Naive thymus-derived CD4-positive, alpha-beta T cell (primary cell): ENCODE measurements at regions not wholly inside any gene's neighbourhood (a gene's known extent, or its start where the extent isn't known, plus 50 kb on each side); places are given as distances from the start of the nearest gene placed in this dataset.

Source experiments
- ATAC-seq: fragments of 150-1000 bp; cut with Tn5 transposase; 2 replicates; pipeline ENCODE4 v1.10.0; 2021; ENCODE audit warnings: mild to moderate bottlenecking, moderate library complexity
- CTCF ChIA-PET: fragments of 350-600 bp; sonication (Branson Sonifier 250); formaldehyde crosslinking; loops from one replicate; lab custom pipeline; 2021; ENCODE audit warnings: antibody characterized with exemption; lab: Charles Lee
- POLR2A ChIA-PET: fragments of 350-600 bp; sonication (Branson Sonifier 250); formaldehyde crosslinking; loops from one replicate; lab custom pipeline; 2021; ENCODE audit warnings: antibody characterized with exemption, inconsistent platforms; lab: Charles Lee
- DNase-seq, 9 donors: peaks; one replicate each; pipeline versions ENCODE4 v3.0.0 to v3.0.0-alpha.2; 2020 to 2022; ENCODE audit warnings: mixed read lengths in 1 of 9
- H3K27ac ChIP-seq: one replicate; pipeline ENCODE4 v1.7.0; 2013; ENCODE audit warnings: mild to moderate bottlenecking, low read depth, low read length, moderate library complexity
- H3K27me3 ChIP-seq, 2 donors: one replicate each; pipeline ENCODE4 v1.7.0; 2013; ENCODE audit warnings: low read length in 2 of 2, mild to moderate bottlenecking in 2 of 2, moderate library complexity in 2 of 2; ENCODE audit not compliant: control insufficient read depth in 2 of 2, insufficient read depth in 2 of 2
- H3K36me3 ChIP-seq, 3 experiments: 1 replicate in 2 of 3; 2 replicates in 1 of 3; pipeline ENCODE4 v1.7.0; 2013; ENCODE audit warnings: low read length in 3 of 3, mild to moderate bottlenecking in 3 of 3, moderate library complexity in 1 of 3; ENCODE audit not compliant: insufficient read depth in 3 of 3, control insufficient read depth in 2 of 3
- H3K4me1 ChIP-seq, 2 donors: one replicate each; pipeline ENCODE4 v1.7.0; 2013; ENCODE audit warnings: low read length in 2 of 2, mild to moderate bottlenecking in 2 of 2, moderate library complexity in 1 of 2; ENCODE audit not compliant: control insufficient read depth in 2 of 2, insufficient read depth in 2 of 2
- H3K4me3 ChIP-seq: 2 replicates; pipeline ENCODE4 v1.7.0; 2013; ENCODE audit warnings: mild to moderate bottlenecking, low read length
- H3K9me3 ChIP-seq, 3 experiments: 1 replicate in 2 of 3; 2 replicates in 1 of 3; pipeline ENCODE4 v1.7.0; 2013; ENCODE audit warnings: low read length in 3 of 3; ENCODE audit not compliant: control insufficient read depth in 2 of 3
- H3K27ac Mint-ChIP-seq, 9 donors: one replicate each; pipeline ENCODE4 v1.8.0; 2020 to 2022; ENCODE audit warnings: mixed read lengths in 9 of 9, mild to moderate bottlenecking in 8 of 9, moderate library complexity in 5 of 9, inconsistent platforms in 2 of 9
- H3K27me3 Mint-ChIP-seq, 5 donors: one replicate each; pipeline ENCODE4 v1.8.0; 2021 to 2022; ENCODE audit warnings: mixed read lengths in 5 of 5, mild to moderate bottlenecking in 1 of 5
- H3K36me3 Mint-ChIP-seq, 5 donors: one replicate each; pipeline ENCODE4 v1.8.0; 2020 to 2022; ENCODE audit warnings: mixed read lengths in 5 of 5, mild to moderate bottlenecking in 3 of 5, inconsistent platforms in 1 of 5
- H3K4me1 Mint-ChIP-seq, 7 donors: one replicate each; pipeline ENCODE4 v1.8.0; 2020 to 2022; ENCODE audit warnings: mixed read lengths in 7 of 7, mild to moderate bottlenecking in 3 of 7, inconsistent platforms in 1 of 7
- H3K4me3 Mint-ChIP-seq, 10 donors: one replicate each; pipeline ENCODE4 v1.8.0; 2020 to 2022; ENCODE audit warnings: mild to moderate bottlenecking in 10 of 10, mixed read lengths in 10 of 10, moderate library complexity in 6 of 10, inconsistent platforms in 2 of 10
- H3K9me3 Mint-ChIP-seq, 11 donors: one replicate each; pipeline ENCODE4 v1.8.0; 2020 to 2022; ENCODE audit warnings: mixed read lengths in 11 of 11, mild to moderate bottlenecking in 4 of 11, inconsistent platforms in 1 of 11, moderate library complexity in 1 of 11
- intact Hi-C, 2 donors: fragments of 100-400 bp; cut with micrococcal nuclease; formaldehyde crosslinking; loops; one replicate each; pipeline ENCODE4 v1.15.1; 2023

DNA sequence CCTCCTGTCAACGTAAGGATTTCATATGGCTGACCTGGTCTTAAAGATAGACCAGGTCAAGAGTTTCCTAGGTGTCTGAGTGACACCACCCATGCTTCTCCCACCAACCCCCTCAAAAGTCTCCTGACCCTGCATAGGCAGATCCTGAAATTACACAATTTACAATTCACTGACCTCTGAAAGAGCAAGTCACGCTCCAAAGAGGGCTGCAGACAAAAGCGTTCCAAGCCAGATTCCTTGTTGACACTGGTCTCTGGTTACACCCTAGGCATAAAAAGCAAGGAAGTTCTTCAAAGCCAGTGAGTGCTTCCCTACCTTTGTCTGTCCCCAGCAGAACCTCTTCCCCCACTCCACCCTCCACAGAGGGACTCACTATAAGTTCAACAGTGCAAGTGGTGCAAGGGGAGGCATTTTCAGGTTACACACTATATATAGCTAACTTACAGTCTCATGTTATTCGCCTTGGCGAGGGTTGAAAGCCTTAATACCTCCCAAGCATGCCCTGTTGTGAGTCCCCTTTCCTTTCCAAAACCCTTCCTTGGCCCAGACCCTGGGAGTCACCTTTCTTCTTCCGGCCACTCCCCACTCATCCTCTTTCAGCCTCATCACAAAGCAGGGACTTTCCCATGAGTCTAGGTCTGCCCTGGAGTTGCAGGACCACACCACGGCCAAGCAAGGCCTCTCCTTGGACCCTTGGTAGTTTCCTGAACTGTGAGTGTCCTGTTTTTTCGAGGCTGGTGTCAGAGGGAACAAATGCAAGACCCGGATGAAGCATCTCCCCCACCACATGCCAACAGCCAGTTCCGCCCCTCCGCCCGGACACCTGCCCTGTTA is 58.0 kb upstream of the KLF3 start:
- CTCF ChIA-PET = no interaction called here

DNA sequence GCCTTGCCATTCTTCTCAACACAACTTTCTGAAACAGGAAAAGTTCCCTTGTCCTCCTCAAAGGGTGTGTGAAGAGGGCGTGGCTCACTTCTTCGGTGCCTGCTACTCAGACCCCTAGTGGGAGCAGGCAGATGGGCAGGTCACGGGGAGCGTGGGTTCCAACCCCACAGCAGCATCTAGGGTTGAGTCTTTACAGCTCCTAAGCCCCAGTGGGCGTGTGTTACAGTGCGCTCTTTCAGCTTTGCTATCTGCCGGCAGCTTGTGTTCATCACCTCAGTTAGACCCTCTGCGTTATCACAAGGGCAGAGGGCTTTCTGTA is 57.5 kb upstream of the KLF3 start:
- ChIA-PET POLR2A (no interaction called here), CTCF (no interaction called here)
- Histone ChIP-seq H3K4me3 (no peak overlapping the region), H3K4me1 (peaks cover 5 to 13% of the 10 kb centered on the region in 2 donors), H3K27ac (no peak overlapping the region), H3K27me3 (no peaks in the 10 kb centered on the region), H3K9me3 (no peaks in the 10 kb centered on the region), H3K36me3 (no peaks in the 10 kb centered on the region)
- H3K27me3 Mint-ChIP-seq = peaks cover 0 to 10% (median 0%) of the 10 kb centered on the region in 5 donors
- H3K27ac Mint-ChIP-seq = peak overlapping the region in 5 of 9 donors; percentile 21 to 61 (median 46)
- intact Hi-C loops = loop anchor here in 1 of 2 donors (10.0 kb wide), 1 partner anchor 58 kb away; the partner anchor contains the start of gene KLF3
- peaks cover 0 to 3% (median 0%) of the 10 kb centered on the region in 11 donors for H3K9me3 Mint-ChIP-seq
- H3K4me1 Mint-ChIP-seq = peaks cover 31 to 69% (median 44%) of the 10 kb centered on the region in 7 donors
- peak overlapping the region in 1 of 10 donors; percentile 19 for H3K4me3 Mint-ChIP-seq
- no peak for ATAC-seq
- H3K36me3 Mint-ChIP-seq = peaks cover 0 to 10% (median 2%) of the 10 kb centered on the region in 5 donors
- peak in 1 of 9 donors; percentile 5 for DNase-seq

More for the DNA sequence above, 58.0 kb upstream of the KLF3 start:
- Mint-ChIP-seq H3K36me3 (peaks cover 0 to 10% (median 2%) of the 10 kb centered on the region in 5 donors), H3K27ac (peak overlapping the region in 8 of 9 donors; percentile 21 to 61 (median 43)), H3K9me3 (peaks cover 0 to 3% (median 0%) of the 10 kb centered on the region in 11 donors), H3K4me3 (peak overlapping the region in 5 of 10 donors; percentile 12 to 30 (median 18)), H3K4me1 (peaks cover 31 to 66% (median 44%) of the 10 kb centered on the region in 7 donors), H3K27me3 (peaks cover 0 to 10% (median 0%) of the 10 kb centered on the region in 5 donors)
- Histone ChIP-seq H3K4me1 (peaks cover 5 to 13% of the 10 kb centered on the region in 2 donors), H3K27me3 (no peaks in the 10 kb centered on the region), H3K27ac (no peak overlapping the region), H3K36me3 (no peaks in the 10 kb centered on the region), H3K9me3 (no peaks in the 10 kb centered on the region), H3K4me3 (no peak overlapping the region)
- DNase-seq = no peak
- no peak for ATAC-seq
- intact Hi-C loops = loop anchor here in 1 of 2 donors (10.0 kb wide), 1 partner anchor 59 kb away; the partner anchor contains the start of gene KLF3
- POLR2A ChIA-PET = no interaction called here

DNA sequence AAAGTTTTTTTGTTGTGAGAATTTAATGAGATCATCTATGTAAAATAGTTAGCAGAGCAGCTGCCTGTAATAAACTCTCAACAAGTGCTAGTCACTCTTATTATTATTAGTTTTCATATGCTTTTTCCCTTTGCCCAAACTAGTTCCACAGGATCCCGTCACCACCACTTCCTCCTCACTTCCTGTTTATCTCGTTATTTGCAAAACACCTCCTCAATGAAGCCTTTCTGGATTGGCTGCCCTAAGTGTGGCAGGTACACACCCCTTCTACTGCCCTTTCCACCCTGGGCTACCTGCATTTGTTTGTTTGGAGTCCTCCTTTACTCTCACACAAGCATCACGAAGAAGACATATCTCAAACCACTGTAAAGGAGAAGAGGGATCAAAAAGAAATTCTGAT is 54.4 kb upstream of the KLF3 start:
- Histone ChIP-seq H3K4me1 (peaks cover 5 to 21% of the 10 kb centered on the region in 2 donors), H3K36me3 (no peaks in the 10 kb centered on the region), H3K27me3 (no peaks in the 10 kb centered on the region), H3K9me3 (no peaks in the 10 kb centered on the region), H3K27ac (no peak overlapping the region), H3K4me3 (no peak overlapping the region)
- H3K27ac Mint-ChIP-seq = peak overlapping the region in 1 of 9 donors; percentile 83
- H3K9me3 Mint-ChIP-seq = no peaks in the 10 kb centered on the region
- ChIA-PET POLR2A (interaction anchor here (0.6 kb wide), 1 partner anchor 10 kb away, joined by 3 read pairs; no protein-coding TSS in a partner anchor), CTCF (interaction anchor here (0.7 kb wide), 1 partner anchor 1519 kb away, joined by 4 read pairs; no protein-coding TSS in a partner anchor)
- H3K27me3 Mint-ChIP-seq = peaks cover 0 to 12% (median 0%) of the 10 kb centered on the region in 5 donors
- no peak for DNase-seq
- intact Hi-C loops = loop anchor here in 1 of 2 donors (10.0 kb wide), 1 partner anchor 55 kb away; the partner anchor contains the start of gene KLF3
- no peak for ATAC-seq
- H3K4me3 Mint-ChIP-seq = peak overlapping the region in 1 of 10 donors; percentile 2
- H3K4me1 Mint-ChIP-seq = peaks cover 24 to 67% (median 42%) of the 10 kb centered on the region in 7 donors
- H3K36me3 Mint-ChIP-seq = peaks cover 0 to 4% (median 2%) of the 10 kb centered on the region in 5 donors

GRCh38 chr4:38610521-38610920 is 53.5 kb upstream of the KLF3 start:
- DNase-seq = no peak
- no peaks in the 10 kb centered on the region for H3K9me3 Mint-ChIP-seq
- no peak overlapping the region for H3K27ac Mint-ChIP-seq
- ChIA-PET POLR2A (interaction anchor here (1.3 kb wide), 1 partner anchor 44 kb away, joined by 3 read pairs; no protein-coding TSS in a partner anchor), CTCF (no interaction called here)
- no peak for ATAC-seq
- Histone ChIP-seq H3K27ac (no peak overlapping the region), H3K4me1 (peaks cover 2 to 20% of the 10 kb centered on the region in 2 donors), H3K9me3 (no peaks in the 10 kb centered on the region), H3K4me3 (no peak overlapping the region), H3K36me3 (no peaks in the 10 kb centered on the region), H3K27me3 (no peaks in the 10 kb centered on the region)
- peaks cover 20 to 63% (median 37%) of the 10 kb centered on the region in 7 donors for H3K4me1 Mint-ChIP-seq
- peaks cover 0 to 2% (median 0%) of the 10 kb centered on the region in 5 donors for H3K36me3 Mint-ChIP-seq
- peaks cover 0 to 6% (median 0%) of the 10 kb centered on the region in 5 donors for H3K27me3 Mint-ChIP-seq
- intact Hi-C loops = no loop called here
- no peak overlapping the region for H3K4me3 Mint-ChIP-seq

DNA sequence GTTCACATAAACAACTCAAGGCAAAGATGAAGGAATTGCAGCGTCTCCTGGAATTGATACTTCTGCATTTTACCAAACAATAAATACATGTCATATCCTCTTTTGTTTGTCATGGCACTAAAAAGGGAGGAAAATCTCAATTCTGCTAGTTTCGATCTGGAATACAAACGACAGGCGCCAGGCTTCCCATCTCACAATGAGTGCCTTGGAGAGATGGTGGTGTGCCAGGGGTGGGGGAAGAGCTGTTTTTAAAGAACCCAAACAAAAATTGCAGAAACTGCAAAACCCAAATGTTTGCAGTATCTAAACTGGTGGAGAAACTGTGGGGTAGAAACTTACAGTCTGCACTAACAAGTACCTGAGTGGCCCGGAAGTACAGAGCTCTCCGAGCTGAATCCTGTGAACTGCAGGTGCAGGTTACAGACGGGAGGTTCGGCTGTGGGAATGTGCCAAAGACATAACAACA is 53.0 kb upstream of the KLF3 start:
- Mint-ChIP-seq H3K4me3 (peak overlapping the region in 1 of 10 donors; percentile 32), H3K4me1 (peaks cover 16 to 63% (median 35%) of the 10 kb centered on the region in 7 donors), H3K9me3 (no peaks in the 10 kb centered on the region)

DNA sequence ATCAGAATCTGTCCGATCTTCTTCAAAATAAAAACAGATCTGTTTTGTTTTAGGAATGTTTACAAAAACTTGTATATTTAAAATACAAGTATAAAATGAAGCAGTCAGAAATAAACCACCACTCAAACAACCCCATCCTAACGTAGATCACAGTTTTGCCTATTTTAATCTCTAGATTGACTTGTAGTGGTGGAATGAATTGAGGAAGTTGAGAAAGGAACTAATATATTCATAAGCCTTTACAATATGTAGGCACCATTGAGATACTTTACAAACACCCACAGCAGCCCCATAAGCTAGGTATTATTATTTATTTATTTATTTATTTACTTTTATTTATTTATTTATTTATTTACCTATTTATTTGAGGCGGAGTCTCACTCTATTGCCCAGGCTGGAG is 52.3 kb upstream of the KLF3 start:
- peaks cover 0 to 4% (median 0%) of the 10 kb centered on the region in 5 donors for H3K27me3 Mint-ChIP-seq
- no peaks in the 10 kb centered on the region for H3K36me3 ChIP-seq
- peaks cover 11 to 63% (median 30%) of the 10 kb centered on the region in 7 donors for H3K4me1 Mint-ChIP-seq
- peaks cover 0 to 18% of the 10 kb centered on the region in 2 donors for H3K4me1 ChIP-seq
- no peak overlapping the region for H3K4me3 Mint-ChIP-seq
- CTCF ChIA-PET = interaction anchor here (0.6 to 1.0 kb wide), 2 partner anchors 96 to 120 kb away, joined by 3 read pairs; no protein-coding TSS in a partner anchor
- H3K4me3 ChIP-seq = no peak overlapping the region
- peaks cover 0 to 2% (median 0%) of the 10 kb centered on the region in 5 donors for H3K36me3 Mint-ChIP-seq
- no peak for ATAC-seq
- H3K27me3 ChIP-seq = no peaks in the 10 kb centered on the region
- no peak overlapping the region for H3K27ac ChIP-seq
- POLR2A ChIA-PET = interaction anchor here (1.1 to 1.3 kb wide), 2 partner anchors 12 to 43 kb away, joined by 3 to 4 read pairs; no protein-coding TSS in a partner anchor
- no peak for DNase-seq
- intact Hi-C loops = no loop called here
- H3K27ac Mint-ChIP-seq = no peak overlapping the region
- H3K9me3 Mint-ChIP-seq = no peaks in the 10 kb centered on the region
- no peaks in the 10 kb centered on the region for H3K9me3 ChIP-seq

More for the DNA sequence above, 53.0 kb upstream of the KLF3 start:
- ATAC-seq = no peak
- ChIA-PET POLR2A (interaction anchor here (1.1 to 1.3 kb wide), 2 partner anchors 12 to 43 kb away, joined by 3 to 4 read pairs; no protein-coding TSS in a partner anchor), CTCF (no interaction called here)
- no peaks in the 10 kb centered on the region for H3K27me3 ChIP-seq
- H3K4me1 ChIP-seq = peaks cover 0 to 18% of the 10 kb centered on the region in 2 donors
- no peak for DNase-seq
- no peak overlapping the region for H3K27ac ChIP-seq
- no peaks in the 10 kb centered on the region for H3K36me3 ChIP-seq
- peaks cover 0 to 4% (median 0%) of the 10 kb centered on the region in 5 donors for H3K27me3 Mint-ChIP-seq
- peaks cover 0 to 2% (median 0%) of the 10 kb centered on the region in 5 donors for H3K36me3 Mint-ChIP-seq
- no peaks in the 10 kb centered on the region for H3K9me3 ChIP-seq
- peak overlapping the region in 1 of 9 donors; percentile 43 for H3K27ac Mint-ChIP-seq
- H3K4me3 ChIP-seq = no peak overlapping the region
- intact Hi-C loops = no loop called here
